Ascending aorta (tissue), 2 donors: ENCODE measurements at regions not wholly inside any gene's neighbourhood (a gene's known extent, or its start where the extent isn't known, plus 50 kb on each side); places are given as distances from the start of the nearest gene placed in this dataset.

Source experiments
- DNase-seq, 2 donors: peaks; one replicate each; pipeline ENCODE4 v3.0.0-alpha.2; 2019; ENCODE audit warnings: low spot score in 2 of 2
- H3K27ac ChIP-seq, 2 donors: fragments of 200-600 bp; sonication (generic); one replicate each; pipeline ENCODE4 v1.5.1; 2016 to 2017; ENCODE audit warnings: mild to moderate bottlenecking in 1 of 2
- H3K27me3 ChIP-seq: fragments of 200-600 bp; sonication (generic); one replicate; pipeline ENCODE4 v1.5.1; 2017
- H3K36me3 ChIP-seq, 2 donors: fragments of 200-600 bp; sonication (generic); one replicate each; pipeline ENCODE4 v1.5.1; 2016
- H3K4me1 ChIP-seq, 2 donors: fragments of 200-600 bp; sonication (generic); one replicate each; pipeline ENCODE4 v1.5.1; 2016 to 2017; ENCODE audit warnings: mild to moderate bottlenecking in 1 of 2
- H3K4me3 ChIP-seq, 2 donors: fragments of 200-600 bp; sonication (generic); one replicate each; pipeline ENCODE4 v1.5.1; 2016 to 2017; ENCODE audit warnings: mild to moderate bottlenecking in 1 of 2
- H3K9me3 ChIP-seq, 2 donors: fragments of 200-600 bp; sonication (generic); one replicate each; pipeline ENCODE4 v1.5.1; 2016
- intact Hi-C: fragments of 100-400 bp; cut with DNase I; formaldehyde crosslinking; loops from one replicate; pipeline ENCODE4 v1.15.1; 2023
- TF ChIP-seq, protein P1 (sequence below), 3 experiments: fragments of 200-600 bp in 2 of 3; fragments of 450-650 bp in 1 of 3; sonication (generic) in 2 of 3; IDR thresholded peaks; one replicate each; pipeline ENCODE4 v1.5.1; 2016 to 2019; ENCODE audit warnings: antibody characterized with exemption in 3 of 3, mild to moderate bottlenecking in 1 of 3, moderate library complexity in 1 of 3

DNA sequence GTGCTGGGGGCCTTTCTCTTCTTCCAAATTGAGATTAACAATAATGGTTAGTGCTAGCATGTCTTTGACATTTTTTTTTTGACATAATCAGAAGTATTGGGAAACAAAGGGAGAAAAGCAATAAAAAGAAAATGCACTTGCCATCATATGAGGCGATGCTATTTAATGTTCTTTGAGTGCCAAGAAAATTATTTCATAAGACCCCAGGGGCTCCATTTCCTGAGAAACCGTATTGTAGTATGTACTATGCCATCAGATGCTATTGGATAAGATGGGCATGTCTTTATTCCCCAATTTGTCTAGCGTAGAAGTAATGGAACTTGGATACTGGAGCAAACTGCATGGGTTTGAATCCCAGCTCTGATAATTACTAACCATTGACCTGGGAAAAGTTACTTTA lies 408.9 kb downstream of the ADRA2A start:
- DNase-seq = no peak
- Histone ChIP-seq H3K36me3 (no peaks in the 10 kb centered on the region), H3K4me3 (no peak overlapping the region), H3K27ac (no peak overlapping the region), H3K9me3 (peaks cover 0 to 9% of the 10 kb centered on the region in 2 donors), H3K27me3 (no peaks in the 10 kb centered on the region), H3K4me1 (no peaks in the 10 kb centered on the region)
- intact Hi-C loops = no loop called here
- TF ChIP-seq, protein P1, sequence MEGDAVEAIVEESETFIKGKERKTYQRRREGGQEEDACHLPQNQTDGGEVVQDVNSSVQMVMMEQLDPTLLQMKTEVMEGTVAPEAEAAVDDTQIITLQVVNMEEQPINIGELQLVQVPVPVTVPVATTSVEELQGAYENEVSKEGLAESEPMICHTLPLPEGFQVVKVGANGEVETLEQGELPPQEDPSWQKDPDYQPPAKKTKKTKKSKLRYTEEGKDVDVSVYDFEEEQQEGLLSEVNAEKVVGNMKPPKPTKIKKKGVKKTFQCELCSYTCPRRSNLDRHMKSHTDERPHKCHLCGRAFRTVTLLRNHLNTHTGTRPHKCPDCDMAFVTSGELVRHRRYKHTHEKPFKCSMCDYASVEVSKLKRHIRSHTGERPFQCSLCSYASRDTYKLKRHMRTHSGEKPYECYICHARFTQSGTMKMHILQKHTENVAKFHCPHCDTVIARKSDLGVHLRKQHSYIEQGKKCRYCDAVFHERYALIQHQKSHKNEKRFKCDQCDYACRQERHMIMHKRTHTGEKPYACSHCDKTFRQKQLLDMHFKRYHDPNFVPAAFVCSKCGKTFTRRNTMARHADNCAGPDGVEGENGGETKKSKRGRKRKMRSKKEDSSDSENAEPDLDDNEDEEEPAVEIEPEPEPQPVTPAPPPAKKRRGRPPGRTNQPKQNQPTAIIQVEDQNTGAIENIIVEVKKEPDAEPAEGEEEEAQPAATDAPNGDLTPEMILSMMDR (IDR thresholded peaks at IDR 0.05) = no peak

- Histone ChIP-seq H3K9me3 (peaks cover 0 to 9% of the 10 kb centered on the region in 2 donors), H3K4me3 (no peak overlapping the region), H3K4me1 (no peaks in the 10 kb centered on the region), H3K27ac (no peak overlapping the region), H3K27me3 (no peaks in the 10 kb centered on the region), H3K36me3 (no peaks in the 10 kb centered on the region)
- DNase-seq = no peak
- TF ChIP-seq, protein P1 (IDR thresholded peaks at IDR 0.05) = no peak
- intact Hi-C loops = no loop called here
These were observed 409.5 kb downstream of the ADRA2A start for GRCh38 chr10:111486346-111486745.

DNA sequence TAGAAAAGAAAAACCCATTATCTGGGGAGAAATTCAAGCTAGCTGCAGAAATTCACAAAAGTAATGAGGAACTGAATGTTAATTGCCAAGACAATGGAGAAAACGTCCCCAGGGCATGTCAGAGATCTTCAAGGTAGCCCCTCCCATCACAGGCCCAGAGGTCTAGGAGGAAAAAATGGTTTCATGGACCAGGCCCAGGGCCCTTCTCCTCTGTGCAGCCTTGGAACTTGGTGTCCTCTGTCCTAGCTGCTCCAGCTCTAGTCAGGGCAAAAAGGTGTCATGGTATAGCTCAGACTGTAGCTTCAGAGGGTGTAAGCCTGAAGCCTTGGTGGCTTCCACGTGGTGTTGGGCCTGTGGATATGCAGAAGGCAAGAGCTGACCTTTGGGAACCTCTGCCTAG lies 411.8 kb downstream of the ADRA2A start:
- no peak for DNase-seq
- H3K27me3 ChIP-seq = no peaks in the 10 kb centered on the region
- peaks cover 0 to 15% of the 10 kb centered on the region in 2 donors for H3K9me3 ChIP-seq
- intact Hi-C loops = no loop called here
- TF ChIP-seq, protein P1 (IDR thresholded peaks at IDR 0.05) = no peak
- H3K27ac ChIP-seq = no peak overlapping the region
- no peaks in the 10 kb centered on the region for H3K36me3 ChIP-seq
- no peaks in the 10 kb centered on the region for H3K4me1 ChIP-seq
- H3K4me3 ChIP-seq = no peak overlapping the region

GRCh38 chr10:111491154-111491553 lies 414.3 kb downstream of the ADRA2A start:
- TF ChIP-seq, protein P1 (IDR thresholded peaks at IDR 0.05) = no peak

GRCh38 chr10:111493024-111493625 lies 416.3 kb downstream of the ADRA2A start:
- peaks cover 0 to 15% of the 10 kb centered on the region in 2 donors for H3K9me3 ChIP-seq
- H3K27ac ChIP-seq = no peak overlapping the region
- H3K4me1 ChIP-seq = no peaks in the 10 kb centered on the region
- no peaks in the 10 kb centered on the region for H3K27me3 ChIP-seq
- intact Hi-C loops = no loop called here
- TF ChIP-seq, protein P1 (IDR thresholded peaks at IDR 0.05) = no peak
- no peak for DNase-seq
- H3K4me3 ChIP-seq = no peak overlapping the region
- H3K36me3 ChIP-seq = no peaks in the 10 kb centered on the region

More at GRCh38 chr10:111491154-111491553, 414.3 kb downstream of the ADRA2A start:
- intact Hi-C loops = no loop called here
- no peaks in the 10 kb centered on the region for H3K4me1 ChIP-seq
- H3K4me3 ChIP-seq = no peak overlapping the region
- no peak for DNase-seq
- H3K9me3 ChIP-seq = peaks cover 0 to 15% of the 10 kb centered on the region in 2 donors
- H3K27ac ChIP-seq = no peak overlapping the region
- H3K36me3 ChIP-seq = no peaks in the 10 kb centered on the region
- no peaks in the 10 kb centered on the region for H3K27me3 ChIP-seq

DNA sequence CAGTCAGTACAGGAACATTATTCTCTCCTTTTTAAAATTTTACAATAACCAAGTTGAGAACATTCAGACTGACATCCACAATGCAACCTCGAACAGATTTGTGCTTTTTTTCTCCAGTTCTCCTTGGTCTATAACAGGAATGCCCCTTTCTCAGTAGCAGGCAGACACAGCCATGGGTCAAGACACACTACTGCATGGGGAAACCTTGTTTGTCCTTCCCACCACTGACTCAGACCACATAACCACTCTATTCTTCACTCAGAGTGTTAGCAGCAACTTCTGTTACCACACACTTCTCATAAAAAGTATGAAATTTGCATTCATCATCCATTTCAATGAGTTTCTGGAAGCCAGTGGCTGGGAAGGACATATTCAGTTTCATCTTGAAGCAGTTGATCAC lies 421.7 kb downstream of the ADRA2A start:
- Histone ChIP-seq H3K36me3 (no peaks in the 10 kb centered on the region), H3K9me3 (no peaks in the 10 kb centered on the region), H3K4me3 (no peak overlapping the region), H3K27me3 (no peaks in the 10 kb centered on the region), H3K4me1 (no peaks in the 10 kb centered on the region), H3K27ac (no peak overlapping the region)
- no peak for DNase-seq
- TF ChIP-seq, protein P1 (IDR thresholded peaks at IDR 0.05) = no peak
- intact Hi-C loops = no loop called here
